Urothelium cell line (cell line): ENCODE measurements at regions not wholly inside any gene's neighbourhood (a gene's known extent, or its start where the extent isn't known, plus 50 kb on each side); places are given as distances from the start of the nearest gene placed in this dataset.
"Not testable (repeated sequence)": the region's sequence is repeated elsewhere in the genome, so short reads cannot be mapped to it uniquely, and the experiment has no call there.

Experiments used
- DNase-seq: peaks from one replicate; pipeline ENCODE4 v3.0.0; 2011; ENCODE audit warnings: low spot score, mixed read lengths
- FAIRE-seq: peaks from 2 replicates; lab custom pipeline; 2011; peaks lifted over from hg19 to GRCh38; lab: Jason Lieb, UNC

- FAIRE-seq (no peak), DNase-seq (no peak)
These were observed 253.9 kb downstream of the CEMIP2 start for GRCh38 chr9:71514344-71514975.

DNA sequence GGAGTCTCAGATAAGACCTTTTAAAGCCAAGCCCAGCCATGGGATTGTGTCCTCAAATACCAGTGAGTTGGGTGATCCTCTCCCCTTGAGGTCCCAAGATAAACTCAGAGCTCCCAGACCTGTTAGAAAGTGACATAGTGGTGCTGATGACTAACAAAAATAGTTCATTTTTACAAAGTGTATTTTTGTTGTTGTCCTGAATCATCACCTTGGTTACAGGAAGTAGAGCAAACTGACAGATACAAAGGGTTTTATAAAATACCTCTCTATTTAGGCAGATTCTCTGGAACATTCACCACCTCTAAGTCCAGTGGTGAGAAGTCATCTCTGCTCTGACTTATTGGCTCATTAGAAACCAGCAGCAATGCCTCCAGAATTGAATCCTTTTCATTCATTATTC is 259.3 kb downstream of the CEMIP2 start:
- DNase-seq (no peak), FAIRE-seq (no peak)

DNA sequence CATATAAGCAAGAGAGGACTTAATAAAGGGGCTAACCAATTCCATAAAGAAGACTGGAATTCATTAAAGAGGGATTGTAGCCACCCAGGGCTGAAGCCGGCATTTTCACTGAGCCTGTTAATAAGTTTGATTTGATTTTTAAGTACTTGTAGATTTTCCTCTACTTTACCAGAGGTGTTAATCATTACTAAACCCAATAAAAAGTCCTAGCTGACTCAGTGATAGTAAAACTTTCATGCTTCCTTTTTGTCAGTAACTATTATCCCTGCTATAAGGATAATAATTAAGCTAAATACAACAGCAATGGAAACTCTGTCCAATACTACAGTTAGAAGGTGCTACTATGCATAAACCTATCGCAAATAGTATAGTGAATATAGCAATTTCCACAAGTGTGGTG is 260.2 kb downstream of the CEMIP2 start:
- not testable (repeated sequence) for DNase-seq, FAIRE-seq

DNA sequence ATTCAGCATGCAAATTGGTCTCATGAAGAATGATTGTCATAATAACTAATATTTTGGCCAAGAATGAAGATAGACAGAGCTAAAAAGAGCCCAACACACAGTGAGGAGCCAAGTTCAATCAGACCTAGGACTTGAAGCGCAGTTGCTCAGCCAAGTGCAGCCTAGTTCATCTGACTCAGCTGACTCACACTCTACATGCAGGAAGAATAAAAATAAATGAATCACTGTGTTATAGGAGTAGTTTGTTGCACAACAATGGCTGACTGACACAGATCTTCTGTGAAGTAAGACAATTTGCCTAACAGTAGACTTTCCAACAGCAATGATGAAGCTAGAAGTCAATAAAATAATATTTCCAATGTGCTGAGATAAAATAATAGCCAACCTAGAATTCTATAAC is 261.5 kb downstream of the CEMIP2 start:
- FAIRE-seq (no peak), DNase-seq (peak; percentile 37)

- FAIRE-seq = no peak
- DNase-seq = no peak
These were observed 263.7 kb downstream of the CEMIP2 start for GRCh38 chr9:71504636-71505035.

- no peak for DNase-seq
- FAIRE-seq = no peak
These were observed 269.6 kb downstream of the CEMIP2 start for GRCh38 chr9:71498691-71499090.

DNA sequence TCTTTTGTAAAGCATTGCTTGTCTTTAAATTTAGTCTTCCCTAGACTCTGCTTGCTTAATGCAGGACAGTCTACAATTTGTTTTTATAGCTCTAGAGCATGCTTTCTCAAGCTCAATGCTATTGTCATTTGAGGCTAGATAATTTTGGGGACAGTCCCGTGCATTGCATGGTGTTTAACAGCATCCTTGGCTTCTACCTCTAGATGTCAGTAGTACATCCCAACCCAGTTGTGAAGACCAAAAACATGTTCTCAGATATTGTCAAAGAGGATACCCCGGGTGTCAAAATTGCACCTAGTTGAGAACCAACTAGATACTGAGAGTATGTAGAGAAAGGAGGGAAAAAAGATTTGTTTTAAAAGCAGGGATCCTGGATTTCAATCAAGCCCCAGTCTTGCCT is 277.5 kb downstream of the CEMIP2 start:
- no peak for DNase-seq
- no peak for FAIRE-seq

GRCh38 chr9:71487061-71487460 is 281.3 kb downstream of the CEMIP2 start:
- DNase-seq (no peak), FAIRE-seq (no peak)

DNA sequence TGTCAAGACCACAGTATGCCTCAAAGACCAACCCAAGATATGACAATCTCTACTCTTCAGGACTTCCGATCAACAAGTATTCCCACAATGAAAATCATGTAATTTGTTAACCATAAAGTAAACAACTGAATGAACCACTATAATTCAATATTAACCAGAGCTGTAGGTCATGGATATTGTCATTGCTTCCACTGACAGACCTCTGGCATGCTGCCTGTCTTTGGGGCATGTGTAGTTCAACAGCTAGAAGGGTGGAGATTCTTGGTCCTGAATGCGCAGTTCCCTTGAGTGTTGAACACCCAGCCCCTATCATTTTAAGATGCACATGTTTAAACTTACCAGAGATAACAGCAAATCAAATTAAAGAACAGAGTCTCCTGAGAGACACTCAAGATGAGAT is 283.0 kb downstream of the CEMIP2 start:
- no peak for DNase-seq
- no peak for FAIRE-seq

- no peak for FAIRE-seq
- DNase-seq = no peak
These were observed 284.9 kb downstream of the CEMIP2 start for GRCh38 chr9:71483436-71483835.

GRCh38 chr9:71479621-71480020 is 288.7 kb downstream of the CEMIP2 start:
- FAIRE-seq (no peak), DNase-seq (no peak)

- FAIRE-seq (no peak), DNase-seq (no peak)
These were observed 295.9 kb downstream of the CEMIP2 start for GRCh38 chr9:71472400-71472799.

DNA sequence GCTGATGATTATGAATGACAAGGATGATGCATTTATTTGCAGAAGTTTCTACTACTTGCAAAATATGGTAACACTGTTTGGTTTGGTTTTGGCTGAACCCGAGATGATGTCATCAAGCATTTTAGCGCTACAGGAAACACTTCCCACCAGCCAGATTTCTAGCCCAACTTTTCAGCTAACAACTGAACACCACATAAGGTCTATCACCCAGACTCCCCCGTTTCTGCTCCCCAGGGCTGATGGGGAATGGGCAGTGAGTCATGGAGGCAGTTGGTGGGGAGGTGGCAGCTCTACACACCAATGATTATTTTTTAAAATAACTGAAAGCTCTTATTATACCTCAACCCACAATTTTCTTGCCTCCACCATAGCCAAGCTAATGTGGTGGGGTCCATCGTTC is 302.9 kb downstream of the CEMIP2 start:
- no peak for FAIRE-seq
- DNase-seq = peak; percentile 10

- DNase-seq (no peak), FAIRE-seq (no peak)
These were observed 309.2 kb downstream of the CEMIP2 start for GRCh38 chr9:71459082-71459481.

DNA sequence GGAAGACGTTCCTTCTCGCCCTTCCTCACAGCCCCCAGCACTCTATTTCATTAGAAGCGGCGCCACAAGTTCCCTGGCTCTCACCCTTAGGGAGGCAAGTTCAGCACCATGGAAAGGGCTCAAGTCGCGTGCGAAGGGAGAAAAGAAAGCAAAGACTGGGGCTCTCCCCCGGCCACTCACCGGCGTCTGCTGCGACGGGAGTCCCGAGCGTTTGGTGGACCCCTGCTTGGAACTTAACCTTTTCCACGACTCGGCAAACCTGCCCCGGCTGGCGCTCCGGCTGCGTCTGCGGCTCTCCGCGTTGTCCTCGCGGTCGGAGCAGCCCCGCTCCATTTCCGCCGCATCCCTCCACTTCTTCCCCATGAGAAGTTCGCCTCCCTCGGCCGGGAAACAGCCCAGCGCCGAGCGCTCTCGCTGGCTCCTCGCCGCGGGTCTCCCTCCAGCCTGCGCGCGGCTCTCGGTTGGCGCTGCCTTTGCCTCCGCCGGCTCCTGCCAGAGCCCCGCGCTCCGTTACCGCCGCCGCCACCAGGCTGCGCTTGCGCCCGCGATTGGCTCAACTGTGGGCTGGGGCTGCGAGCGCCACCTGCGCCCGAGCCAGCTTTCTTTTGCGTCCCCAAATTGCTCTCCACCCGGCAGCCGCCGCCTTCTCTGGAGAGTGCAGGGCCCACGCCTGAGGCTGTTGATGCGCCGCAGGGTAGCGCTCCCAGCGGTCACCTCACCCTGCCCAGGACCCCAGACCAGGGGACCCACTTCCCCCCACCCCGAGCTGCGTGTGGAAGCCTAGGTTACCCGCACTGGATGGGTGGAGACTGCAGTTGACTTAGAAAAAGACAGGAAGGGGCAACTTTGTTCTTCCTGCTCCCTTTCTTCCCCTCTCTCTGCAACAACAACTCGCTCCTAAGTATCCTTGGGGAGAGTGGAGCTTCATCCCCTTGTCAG is 321.6 kb downstream of the CEMIP2 start:
- FAIRE-seq = no peak
- peak; percentile 68 for DNase-seq

DNA sequence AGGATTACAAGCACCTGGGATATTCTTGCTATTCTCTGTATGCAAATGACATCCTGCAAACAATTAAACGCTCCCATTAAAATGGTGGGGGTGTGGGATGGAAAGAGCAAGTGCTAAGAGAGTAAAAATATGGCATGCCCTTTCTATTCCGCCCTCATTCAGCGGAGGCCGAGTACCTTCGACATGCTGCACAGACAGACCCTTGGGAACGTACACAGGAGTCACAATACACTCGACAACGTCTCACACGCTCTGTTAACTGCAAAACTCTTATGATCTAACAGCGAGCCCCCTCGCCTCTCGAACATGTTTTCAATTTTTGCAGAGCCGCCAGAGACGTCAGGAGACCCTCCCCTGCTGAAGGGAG is 322.2 kb downstream of the CEMIP2 start:
- DNase-seq = no peak
- FAIRE-seq = no peak

- FAIRE-seq (no peak), DNase-seq (no peak)
These were observed 321.5 kb upstream of the TRPM3 start for GRCh38 chr9:71442937-71443336.

DNA sequence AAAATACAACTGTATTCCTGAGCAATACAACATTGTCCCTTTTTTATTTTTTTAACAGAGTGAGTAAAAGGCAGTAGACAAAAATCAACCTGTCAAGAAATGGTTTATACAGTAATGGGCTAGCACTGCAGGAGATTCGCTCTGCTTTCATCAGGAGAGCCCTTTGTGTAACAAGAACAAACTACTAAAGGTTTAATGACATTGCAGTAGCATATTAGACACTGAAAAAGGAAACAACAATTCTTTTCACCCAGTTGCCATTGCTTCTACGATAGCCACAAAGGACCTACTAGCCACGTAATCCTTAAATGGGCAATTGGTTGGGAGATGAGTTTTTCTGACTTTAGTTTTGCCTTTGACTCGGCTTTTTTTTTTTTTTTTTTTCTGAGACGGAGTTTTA is 319.8 kb upstream of the TRPM3 start:
- FAIRE-seq (no peak), DNase-seq (no peak)

DNA sequence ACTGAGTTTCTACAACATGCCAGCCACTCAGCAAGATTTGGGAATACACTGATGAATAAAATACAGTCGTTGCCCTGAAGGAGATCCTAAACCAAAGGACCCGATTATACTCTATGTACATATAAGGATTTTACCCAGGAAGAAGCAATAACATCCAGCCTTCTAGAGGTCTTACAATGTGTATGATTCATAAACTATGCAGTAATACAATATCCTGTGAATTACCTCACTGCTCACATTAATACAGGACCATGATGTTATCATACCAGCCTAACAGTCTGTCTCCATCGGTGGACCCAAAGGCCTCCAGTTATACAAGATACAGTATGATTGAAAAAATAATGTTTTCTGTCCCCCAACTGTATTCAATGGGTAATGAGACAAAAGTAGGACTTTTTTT is 310.5 kb upstream of the TRPM3 start:
- DNase-seq (no peak), FAIRE-seq (no peak)

- not testable (repeated sequence) for DNase-seq, FAIRE-seq
These were observed 285.9 kb upstream of the TRPM3 start for GRCh38 chr9:71407341-71407740.

- FAIRE-seq = no peak
- no peak for DNase-seq
These were observed 281.7 kb upstream of the TRPM3 start for GRCh38 chr9:71403106-71403505.

- no peak for FAIRE-seq
These were observed 271.6 kb upstream of the TRPM3 start for GRCh38 chr9:71393005-71393404.

More at GRCh38 chr9:71393005-71393404, 271.6 kb upstream of the TRPM3 start:
- no peak for DNase-seq
